Urothelium cell line (cell line): ENCODE measurements at regions not wholly inside any gene's neighbourhood (a gene's known extent, or its start where the extent isn't known, plus 50 kb on each side); places are given as distances from the start of the nearest gene placed in this dataset.
A peak's percentile ranks its signal among the peaks of the same experiment; 100 is the strongest.

Experiments used
- DNase-seq: peaks from one replicate; pipeline ENCODE4 v3.0.0; 2011; ENCODE audit warnings: low spot score, mixed read lengths
- FAIRE-seq: peaks from 2 replicates; lab custom pipeline; 2011; peaks lifted over from hg19 to GRCh38; lab: Jason Lieb, UNC

- DNase-seq, result no peak
- no peak for FAIRE-seq
These were observed 251.8 kb upstream of the FGGY start for GRCh38 chr1:59045137-59045536.

GRCh38 chr1:59045636-59046035, 251.3 kb upstream of the FGGY start:
- DNase-seq (no peak), FAIRE-seq (no peak)

GRCh38 chr1:59046134-59046533, 250.8 kb upstream of the FGGY start:
- FAIRE-seq, result no peak
- DNase-seq, result no peak

GRCh38 chr1:59046730-59047157, 250.2 kb upstream of the FGGY start:
- DNase-seq, result no peak
- FAIRE-seq, result no peak

- FAIRE-seq (no peak), DNase-seq (no peak)
These were observed 245.9 kb upstream of the FGGY start for GRCh38 chr1:59051007-59051406.

GRCh38 chr1:59052166-59052590, 244.7 kb upstream of the FGGY start:
- no peak for FAIRE-seq
- no peak for DNase-seq

- no peak for FAIRE-seq
- no peak for DNase-seq
These were observed 242.7 kb upstream of the FGGY start for GRCh38 chr1:59054172-59054571.

- DNase-seq, result no peak
- FAIRE-seq, result no peak
These were observed 240.8 kb upstream of the FGGY start for GRCh38 chr1:59055908-59056719.

GRCh38 chr1:59057211-59057694, 239.6 kb upstream of the FGGY start:
- no peak for FAIRE-seq
- no peak for DNase-seq

- FAIRE-seq (no peak), DNase-seq (no peak)
These were observed 239.1 kb upstream of the FGGY start for GRCh38 chr1:59057796-59058195.

GRCh38 chr1:59058665-59059439, 238.0 kb upstream of the FGGY start:
- FAIRE-seq (no peak), DNase-seq (no peak)

GRCh38 chr1:59061876-59062275, 235.0 kb upstream of the FGGY start:
- DNase-seq (peak; percentile 34), FAIRE-seq (no peak)

GRCh38 chr1:59062743-59063142, 234.2 kb upstream of the FGGY start:
- FAIRE-seq, result no peak
- DNase-seq, result no peak

- FAIRE-seq (no peak), DNase-seq (no peak)
These were observed 233.4 kb upstream of the FGGY start for GRCh38 chr1:59063501-59063900.

GRCh38 chr1:59064592-59064991, 232.3 kb upstream of the FGGY start:
- DNase-seq (no peak), FAIRE-seq (no peak)

- FAIRE-seq (no peak), DNase-seq (no peak)
These were observed 230.7 kb upstream of the FGGY start for GRCh38 chr1:59066236-59066635.

GRCh38 chr1:59070610-59071009, 226.3 kb upstream of the FGGY start:
- DNase-seq (no peak), FAIRE-seq (no peak)

GRCh38 chr1:59071289-59071688, 225.6 kb upstream of the FGGY start:
- FAIRE-seq (no peak), DNase-seq (no peak)

- DNase-seq, result peak; percentile 30
- FAIRE-seq, result no peak
These were observed 224.9 kb upstream of the FGGY start for GRCh38 chr1:59071876-59072582.

GRCh38 chr1:59072583-59072947, 224.3 kb upstream of the FGGY start:
- FAIRE-seq, result no peak

GRCh38 chr1:59074598-59074997, 222.3 kb upstream of the FGGY start:
- DNase-seq (no peak), FAIRE-seq (no peak)

More at GRCh38 chr1:59072583-59072947, 224.3 kb upstream of the FGGY start:
- no peak for DNase-seq
